ENCODE measurements at regions not wholly inside any gene's neighbourhood (a gene's known extent, or its start where the extent isn't known, plus 50 kb on each side); places are given as distances from the start of the nearest gene placed in this dataset.
A peak's percentile ranks its signal among the peaks of the same experiment; 100 is the strongest.

- TF ChIP-seq FUBP1 (CRISPR knock-in tag; IDR thresholded peaks at IDR 0.05; ENCODE audit: borderline replicate concordance), result peak; percentile 51; the same call in 1 of the 2 replicates
- peak; percentile 52; the same call in 1 of the 2 replicates for TF ChIP-seq ZBTB21 (CRISPR knock-in tag; IDR thresholded peaks at IDR 0.05)
- TF ChIP-seq NFIB (CRISPR knock-in tag; IDR thresholded peaks at IDR 0.05; ENCODE audit: borderline replicate concordance), result no peak
- TF ChIP-seq KLF13 (CRISPR knock-in tag; IDR thresholded peaks at IDR 0.05), result no peak
- no peak for TF ChIP-seq ZNF724P (CRISPR knock-in tag; IDR thresholded peaks at IDR 0.05; ENCODE audit: borderline replicate concordance)
- no peak for TF ChIP-seq ZNF616 (CRISPR knock-in tag; IDR thresholded peaks at IDR 0.05; ENCODE audit: low read depth)
- TF ChIP-seq ERF (CRISPR knock-in tag; IDR thresholded peaks at IDR 0.05), result peak; percentile 95
- no peak for TF ChIP-seq ZMAT3 (CRISPR knock-in tag; conservative IDR thresholded peaks at IDR 0.05)
- peak; percentile 99 for TF ChIP-seq ZNF264 (CRISPR knock-in tag; IDR thresholded peaks at IDR 0.05)
- peak; percentile 96 for TF ChIP-seq ZNF280D (CRISPR knock-in tag; IDR thresholded peaks at IDR 0.05)
- no peak for TF ChIP-seq NR3C1 (CRISPR knock-in tag; IDR thresholded peaks at IDR 0.05)
- no peak for TF ChIP-seq TCF7L2 (IDR thresholded peaks at IDR 0.05; ENCODE audit: low read depth, low read length)
- TF ChIP-seq U2AF2 (IDR thresholded peaks at IDR 0.05; ENCODE audit: low read depth, low read length), result no peak
- peak; percentile 61; the same call in 1 of the 2 replicates for TF ChIP-seq ZNF10 (CRISPR knock-in tag; IDR thresholded peaks at IDR 0.05; ENCODE audit: borderline replicate concordance, low read depth)
- TF ChIP-seq ZNF766 (CRISPR knock-in tag; IDR thresholded peaks at IDR 0.05; ENCODE audit: borderline replicate concordance), result 0 out of 2 replicates have a peak, but pooled peaks have one; percentile 69
- TF ChIP-seq NCOA2 (CRISPR knock-in tag; IDR thresholded peaks at IDR 0.05), result peak; percentile 90
- no peak; the same call in 1 of the 2 replicates for TF ChIP-seq JDP2 (CRISPR knock-in tag; IDR thresholded peaks at IDR 0.05; ENCODE audit: borderline replicate concordance)
- TF ChIP-seq PATZ1 (CRISPR knock-in tag; IDR thresholded peaks at IDR 0.05), result peak; percentile 94
- TF ChIP-seq AGO2 (optimal IDR thresholded peaks at IDR 0.05; ENCODE audit: low read depth, low read length), result no peak
- no peak for TF ChIP-seq LRRFIP1 (CRISPR knock-in tag; conservative IDR thresholded peaks at IDR 0.05)
Measured at GRCh38 chr16:85422632-85423550, 190.2 kb upstream of the GSE1 start (continued).
